Stimulated activated CD4-positive, alpha-beta T cell treated with anti-CD3 and anti-CD28 coated beads, Interleukin-1b, Interleukin-23, amount 100 ng/mL, for 48 hours (primary cell): ENCODE measurements at regions not wholly inside any gene's neighbourhood (a gene's known extent, or its start where the extent isn't known, plus 50 kb on each side); places are given as distances from the start of the nearest gene placed in this dataset.

Experiments used
- DNase-seq: peaks from one replicate; pipeline ENCODE4 v3.0.0-alpha.2; 2020

DNA sequence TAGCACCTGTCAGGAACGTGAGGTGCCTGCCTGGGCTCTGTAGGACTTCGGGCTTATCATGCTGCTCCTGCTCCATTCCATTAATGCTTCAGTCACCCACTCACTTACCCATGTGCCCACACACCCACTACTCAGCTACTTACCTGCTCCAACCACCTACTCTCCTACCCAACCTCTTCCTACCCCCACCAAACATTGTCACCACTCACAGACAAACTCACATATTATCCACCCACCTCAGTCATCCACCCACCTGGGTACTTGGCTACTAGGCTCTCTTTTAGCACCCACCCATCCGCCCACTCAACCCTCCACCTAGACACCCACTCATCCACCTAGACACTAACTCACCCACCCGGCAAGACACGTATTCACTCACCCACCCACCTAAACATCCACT lies 724.7 kb upstream of the RAB6C start:
- no peak for DNase-seq

DNA sequence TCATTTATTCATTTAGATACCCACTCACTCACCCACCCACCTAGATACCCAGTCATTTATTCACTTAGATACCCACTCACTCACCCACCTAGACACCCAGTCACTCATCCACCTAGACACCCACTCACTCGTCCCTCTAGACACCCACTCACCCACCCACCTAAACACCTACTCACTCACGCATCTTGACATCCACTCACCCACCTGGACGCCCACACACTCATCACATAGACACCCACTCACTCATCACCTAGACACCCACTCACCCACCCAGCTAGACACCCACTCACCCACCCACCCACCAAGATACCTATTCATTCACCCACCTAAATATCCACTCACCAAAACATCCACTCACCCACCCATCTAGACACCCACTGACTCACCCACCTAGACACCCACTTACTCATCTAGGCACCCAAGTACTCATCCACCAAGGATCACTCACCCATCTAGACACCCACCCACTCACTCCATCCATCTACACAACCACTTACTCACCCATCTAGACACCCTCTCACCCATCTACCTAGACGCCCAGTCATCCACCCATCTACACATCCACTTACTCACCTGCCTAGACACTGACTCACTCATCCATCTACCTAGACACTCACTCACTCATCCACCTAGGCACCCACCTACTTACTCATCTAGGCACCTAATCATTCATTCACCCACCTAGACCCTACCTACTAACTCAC lies 723.7 kb upstream of the RAB6C start:
- DNase-seq: peak; percentile 15

DNA sequence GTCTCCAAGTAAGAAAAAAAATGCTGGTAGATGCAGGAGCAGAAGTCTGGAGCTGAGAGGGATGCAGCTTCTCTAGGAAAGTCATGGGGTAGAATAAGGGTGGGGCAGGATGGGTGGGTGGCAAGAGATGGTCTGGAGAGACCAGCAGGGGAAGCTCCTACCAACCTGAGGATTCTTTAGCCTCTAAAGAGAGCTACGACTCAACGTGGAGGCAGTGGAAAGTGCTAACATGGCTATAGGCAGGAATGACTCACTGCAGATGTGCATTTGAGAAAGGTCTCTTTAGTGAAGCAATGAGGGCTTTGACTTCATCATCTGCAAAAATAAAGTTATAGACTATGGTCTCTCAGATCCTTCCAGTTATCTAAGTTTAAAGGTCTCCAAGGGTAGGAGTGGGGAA lies 722.8 kb upstream of the RAB6C start:
- DNase-seq: no peak

DNA sequence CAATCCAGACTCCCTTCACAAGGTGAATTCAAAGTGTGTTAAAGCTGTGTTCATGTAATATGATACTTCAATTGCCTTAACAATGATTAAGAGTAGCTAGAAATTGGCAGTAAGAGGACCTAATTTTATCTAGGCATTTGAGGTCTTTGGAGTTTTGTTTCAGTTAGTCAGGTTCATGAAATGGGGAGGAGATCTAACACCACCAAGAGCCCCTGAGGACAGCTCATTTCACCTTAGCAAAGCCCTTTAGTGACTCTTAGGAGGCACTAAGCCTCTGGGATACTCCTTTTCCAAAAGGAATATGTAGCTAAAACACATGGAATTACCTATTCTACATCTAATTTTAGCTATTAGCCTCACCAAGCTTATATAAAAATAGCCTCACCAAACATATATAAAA lies 716.5 kb upstream of the RAB6C start:
- DNase-seq: no peak

DNA sequence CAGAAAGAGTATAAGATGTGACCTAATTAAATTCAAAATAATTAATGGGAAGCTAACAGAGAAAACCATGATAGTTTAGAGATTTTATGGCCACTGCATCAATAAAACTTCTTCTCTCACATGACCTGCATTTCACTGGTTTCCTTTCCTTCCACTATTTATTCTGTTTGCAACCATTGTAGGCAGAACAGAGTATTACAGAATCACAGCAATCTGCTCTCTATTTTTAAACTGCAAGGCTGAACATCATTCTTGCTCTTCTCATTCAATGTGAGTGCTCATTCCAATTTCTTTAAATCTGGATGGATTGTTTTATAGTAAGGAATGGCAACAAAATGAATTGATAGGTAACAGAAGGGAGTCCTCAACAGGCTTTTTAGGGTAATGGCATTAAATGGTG lies 715.5 kb upstream of the RAB6C start:
- DNase-seq: no peak

DNA sequence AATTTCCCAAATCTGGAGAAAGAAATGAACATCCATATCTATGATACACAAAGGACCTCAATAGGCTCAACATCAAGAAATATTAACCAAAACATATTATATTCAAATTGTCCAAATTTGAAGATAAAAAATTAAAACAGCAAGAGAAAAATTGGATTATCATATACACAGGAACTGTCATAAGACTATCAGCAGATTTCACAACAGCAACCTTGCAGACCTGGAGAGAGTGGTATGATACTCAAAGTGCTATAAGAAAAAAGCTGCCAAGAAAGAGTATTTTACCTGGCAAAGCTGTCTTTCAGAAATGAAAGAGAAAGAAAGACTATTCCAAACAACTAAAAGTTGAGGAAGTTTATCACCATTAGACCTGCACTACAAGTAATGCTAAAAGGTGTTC lies 711.9 kb upstream of the RAB6C start:
- no peak for DNase-seq

DNA sequence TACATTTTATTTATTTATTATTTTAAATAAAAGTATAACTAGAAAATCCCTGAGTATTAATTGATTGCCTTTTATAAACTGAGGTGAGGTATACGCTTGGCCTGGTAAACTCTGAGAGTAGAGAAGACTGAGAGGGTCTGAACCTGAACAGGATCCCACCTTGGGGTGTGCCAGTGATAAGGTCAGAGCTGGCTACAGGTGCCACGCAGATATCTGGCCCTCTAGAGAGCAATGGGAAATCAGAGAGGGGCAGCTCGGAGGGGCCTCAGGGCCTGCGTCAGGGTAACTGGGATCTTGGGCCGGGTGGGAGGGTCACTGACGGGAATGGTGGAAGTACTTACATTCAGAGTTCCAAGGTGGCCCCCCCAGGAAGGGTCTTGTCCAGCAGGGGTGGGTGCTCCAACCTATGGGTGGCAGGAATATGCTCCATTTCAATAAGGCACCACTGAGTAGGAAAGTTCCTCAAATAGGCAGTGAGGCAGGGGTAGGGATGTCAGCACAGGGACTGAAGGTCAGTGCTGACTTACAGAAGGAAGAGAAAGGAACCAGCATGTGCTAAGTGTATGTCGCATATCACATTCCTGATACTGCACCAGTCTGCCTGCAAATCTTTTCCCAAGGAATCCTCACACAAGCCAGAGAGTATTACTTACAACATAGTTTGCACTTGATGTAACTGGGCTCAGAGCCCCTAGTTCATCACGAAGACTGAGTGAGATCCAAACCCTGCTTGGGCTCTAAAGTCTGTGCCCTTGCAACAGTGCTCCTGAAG lies 706.0 kb upstream of the RAB6C start:
- no peak for DNase-seq

DNA sequence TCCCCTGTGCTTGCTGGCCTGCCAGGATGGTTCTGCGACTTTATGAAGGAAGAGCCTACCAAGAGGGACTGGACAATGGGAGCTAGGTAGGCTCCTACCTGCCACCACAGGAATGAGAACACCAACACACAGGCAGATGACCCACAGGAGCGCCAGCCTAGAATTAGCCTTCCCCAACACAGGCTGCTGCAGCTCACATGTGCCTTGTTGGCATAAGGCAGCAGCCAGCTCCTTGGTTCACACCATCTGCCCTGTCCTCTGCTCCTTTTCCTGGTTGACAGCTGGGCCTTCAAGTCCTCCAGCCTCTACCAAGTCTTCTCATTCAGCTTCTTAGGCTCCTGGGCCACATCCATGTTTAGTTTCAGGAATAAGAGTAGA lies 705.4 kb upstream of the RAB6C start:
- DNase-seq: no peak

DNA sequence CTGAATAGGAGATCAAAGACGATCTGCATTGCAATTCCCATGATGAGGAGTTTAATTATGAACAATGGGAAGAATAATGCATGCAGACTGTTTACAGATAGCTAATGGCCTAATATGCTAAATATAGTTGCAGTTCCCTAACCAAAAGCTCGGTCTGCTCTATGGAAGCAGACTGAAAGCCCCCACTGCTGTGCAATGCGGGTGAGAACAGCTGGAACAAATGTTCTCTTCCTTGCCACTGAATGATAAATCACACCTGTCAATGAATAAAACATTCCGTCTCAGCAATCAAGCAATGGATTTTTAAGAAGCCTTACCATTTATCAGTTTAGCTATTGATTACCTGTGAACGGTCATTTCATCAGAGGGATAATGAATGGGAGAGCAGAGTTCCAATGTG lies 704.5 kb upstream of the RAB6C start:
- DNase-seq: no peak

DNA sequence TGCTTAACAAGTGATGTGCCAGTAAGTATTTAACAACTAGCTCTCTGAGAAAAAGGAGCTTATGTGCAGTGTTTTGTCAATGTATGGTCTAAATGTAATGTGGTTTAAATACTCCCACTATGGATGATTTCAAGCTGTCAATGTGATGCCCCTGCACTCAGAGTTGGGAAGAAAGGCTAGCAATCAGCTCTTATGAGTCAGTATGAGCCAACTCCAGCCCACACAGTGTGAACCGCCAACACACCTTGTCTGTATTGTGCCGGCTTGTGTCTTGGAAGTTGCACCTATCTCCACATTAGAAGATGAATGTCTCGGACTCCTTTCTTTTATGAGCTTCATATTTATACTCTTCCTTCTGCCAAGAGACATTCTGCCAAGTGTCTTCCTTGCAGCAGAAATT lies 703.8 kb upstream of the RAB6C start:
- DNase-seq: no peak

DNA sequence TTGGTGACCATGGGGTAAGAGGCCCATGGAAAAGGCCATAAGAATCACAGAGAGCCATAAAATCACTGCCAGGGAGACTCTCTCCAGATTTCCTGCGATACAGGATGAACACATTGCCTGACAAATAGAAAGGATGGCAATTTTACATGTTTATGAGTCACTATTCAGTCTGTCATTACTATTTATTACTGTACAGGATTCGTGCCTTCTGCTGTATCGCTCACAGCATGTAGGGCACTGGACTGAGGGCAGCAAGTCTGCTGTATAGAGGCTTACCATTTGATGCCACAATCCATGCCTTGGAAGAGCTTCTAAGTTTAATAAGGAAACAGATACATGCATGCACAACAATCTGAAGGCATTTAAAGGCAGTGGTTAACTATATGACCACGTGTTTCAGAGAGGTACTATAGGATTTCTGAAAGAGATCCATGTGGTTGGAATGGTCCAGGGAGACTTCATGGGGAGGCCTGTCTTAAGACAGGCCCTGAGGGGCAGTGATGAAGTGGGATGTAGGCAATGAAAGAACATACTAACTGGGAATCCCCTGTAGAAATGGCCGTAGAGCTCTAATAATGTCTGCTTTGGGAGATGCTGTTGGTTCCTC lies 702.4 kb upstream of the RAB6C start:
- no peak for DNase-seq

DNA sequence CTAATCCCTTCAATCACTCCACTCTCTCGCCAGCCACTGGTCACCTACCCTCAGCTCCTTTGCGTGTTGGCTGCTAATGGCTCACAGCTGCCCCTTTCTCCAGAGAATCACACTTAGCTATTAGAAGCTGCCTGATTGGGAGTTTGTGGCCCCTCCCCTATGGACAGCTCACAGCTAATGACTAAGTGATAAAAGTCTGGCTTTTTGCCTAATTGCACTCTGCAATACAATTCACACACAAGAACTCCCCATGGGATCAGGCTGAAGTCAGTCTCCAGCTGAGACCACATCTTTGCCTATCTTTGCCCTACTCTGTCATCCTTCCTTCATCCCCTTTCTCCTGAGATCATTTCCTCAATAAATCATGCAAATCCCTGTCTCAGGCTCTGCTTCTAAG lies 701.9 kb upstream of the RAB6C start:
- DNase-seq: no peak

DNA sequence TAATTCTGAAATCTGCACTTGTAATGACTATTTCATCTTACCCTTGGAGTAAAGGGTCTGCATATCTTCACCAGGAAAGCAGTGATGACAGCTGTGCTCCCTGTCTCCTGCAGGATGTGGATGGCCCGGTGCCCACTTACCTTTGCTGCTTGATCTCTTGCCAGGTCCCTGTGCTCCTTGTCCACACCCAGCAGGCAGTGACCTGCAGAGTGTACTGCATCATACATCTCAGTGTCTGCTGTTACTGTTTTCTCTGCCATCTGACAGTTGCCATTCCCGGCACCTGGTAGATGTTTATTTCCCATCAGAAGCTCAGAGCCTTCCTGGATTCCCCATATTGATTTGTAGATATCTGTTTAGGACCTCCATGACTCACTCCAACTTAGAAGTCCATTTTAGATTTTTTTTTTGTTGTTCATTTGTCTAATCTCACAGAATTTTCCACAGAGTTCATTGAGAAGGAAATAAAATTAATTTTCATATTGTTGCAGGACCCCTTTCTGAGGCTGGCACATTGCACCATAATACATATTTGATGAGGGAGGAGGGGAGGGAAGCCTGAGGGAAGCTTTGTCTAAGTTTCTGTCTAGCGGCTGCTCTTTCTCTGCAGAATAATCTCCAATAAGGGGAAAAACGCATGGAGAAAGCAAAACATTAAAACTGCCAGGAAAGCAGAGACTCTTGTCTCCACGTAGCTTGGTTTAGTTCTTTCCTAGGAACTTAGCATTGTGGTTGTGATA lies 697.5 kb upstream of the RAB6C start:
- no peak for DNase-seq

DNA sequence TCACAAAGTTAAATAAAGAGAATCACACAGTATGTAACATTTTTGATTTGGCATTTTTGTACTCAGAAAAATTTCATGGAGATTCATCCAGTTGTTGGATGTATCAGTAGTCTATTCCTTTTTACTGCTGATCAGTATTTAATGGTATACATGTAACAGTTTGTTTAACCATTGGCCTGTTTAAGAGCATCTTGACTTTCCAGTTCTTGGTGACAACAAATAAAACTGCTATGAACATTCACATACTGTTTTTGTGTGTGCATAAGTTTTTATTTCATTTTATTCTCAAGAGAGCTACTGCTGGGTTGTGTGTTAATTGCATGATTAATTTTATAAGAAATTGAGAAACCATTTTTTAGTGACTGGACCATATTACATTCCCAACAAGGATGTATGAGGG lies 694.5 kb upstream of the RAB6C start:
- no peak for DNase-seq

DNA sequence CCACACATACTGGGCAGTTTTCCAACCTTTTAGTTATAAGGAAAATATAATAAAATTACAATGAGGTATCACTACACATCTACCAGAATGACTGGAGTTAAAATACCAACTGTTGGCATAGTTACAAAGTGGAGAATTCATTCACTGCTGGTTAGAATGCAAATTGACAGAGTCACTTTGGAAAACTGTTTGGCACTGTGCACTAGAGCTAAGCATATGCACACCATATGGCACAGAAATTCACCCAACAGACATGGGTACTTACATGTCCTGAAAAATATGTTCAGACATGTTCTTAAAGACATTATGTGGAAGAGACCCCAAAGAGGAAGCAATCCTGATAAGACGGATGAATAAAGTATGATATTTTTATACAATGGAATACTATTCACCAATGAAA lies 686.1 kb upstream of the RAB6C start:
- no peak for DNase-seq

DNA sequence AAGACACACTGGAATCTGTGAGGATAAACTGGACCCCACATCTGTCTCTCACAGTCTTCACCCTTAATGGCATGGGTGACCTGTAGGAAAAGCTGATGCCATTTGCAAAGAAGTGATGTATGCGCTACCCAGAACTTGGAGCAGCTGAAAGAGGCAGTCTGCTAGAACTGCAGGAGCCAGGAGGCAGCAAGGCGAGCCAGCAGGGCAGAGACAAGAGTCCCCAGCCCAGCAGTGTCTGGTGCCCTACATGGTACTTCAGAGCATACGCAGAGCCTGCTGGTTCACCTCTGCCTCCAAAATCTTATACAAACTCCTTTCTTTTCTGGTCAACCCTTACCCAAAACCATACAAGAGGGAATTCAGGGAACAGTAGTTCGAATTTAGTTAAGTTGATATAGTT lies 683.1 kb upstream of the RAB6C start:
- no peak for DNase-seq

DNA sequence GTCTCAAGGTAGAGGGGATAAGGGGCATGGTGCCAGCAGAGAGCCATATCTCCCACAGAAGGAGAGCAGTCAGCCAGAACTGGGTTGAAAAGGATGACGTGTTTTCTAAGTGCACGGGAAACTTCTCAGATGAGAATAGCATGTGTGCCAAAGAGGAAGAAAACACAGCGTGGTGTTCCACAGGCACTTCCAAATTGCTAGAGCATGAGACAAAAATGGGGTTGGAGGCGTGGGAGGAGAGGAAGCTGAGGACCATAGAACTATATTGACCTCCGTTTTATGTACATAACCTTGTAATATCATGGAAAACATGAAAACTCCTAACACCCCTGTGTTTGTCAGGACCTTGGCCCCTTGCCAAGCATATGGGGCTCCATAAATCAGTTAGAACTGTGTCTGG lies 682.7 kb upstream of the RAB6C start:
- no peak for DNase-seq

DNA sequence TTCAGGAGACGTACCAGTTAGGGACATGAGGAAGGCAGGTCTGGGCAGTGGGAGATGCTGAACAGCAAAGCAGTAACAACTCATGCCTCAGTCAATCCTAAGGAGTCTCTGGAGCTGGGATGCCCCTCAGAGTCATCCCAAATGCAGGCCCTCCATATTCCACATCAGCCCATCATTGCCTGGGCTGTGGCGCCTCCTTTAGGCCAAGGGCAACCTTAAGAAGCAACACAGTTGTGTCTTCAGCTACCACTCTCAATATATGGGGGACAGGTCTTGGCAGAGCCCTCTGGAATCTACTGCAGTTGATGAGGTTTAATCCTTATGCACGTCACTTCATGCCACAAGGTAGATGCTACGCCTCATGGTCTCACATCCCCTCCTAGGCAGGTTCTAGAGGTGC lies 682.0 kb upstream of the RAB6C start:
- DNase-seq: no peak

DNA sequence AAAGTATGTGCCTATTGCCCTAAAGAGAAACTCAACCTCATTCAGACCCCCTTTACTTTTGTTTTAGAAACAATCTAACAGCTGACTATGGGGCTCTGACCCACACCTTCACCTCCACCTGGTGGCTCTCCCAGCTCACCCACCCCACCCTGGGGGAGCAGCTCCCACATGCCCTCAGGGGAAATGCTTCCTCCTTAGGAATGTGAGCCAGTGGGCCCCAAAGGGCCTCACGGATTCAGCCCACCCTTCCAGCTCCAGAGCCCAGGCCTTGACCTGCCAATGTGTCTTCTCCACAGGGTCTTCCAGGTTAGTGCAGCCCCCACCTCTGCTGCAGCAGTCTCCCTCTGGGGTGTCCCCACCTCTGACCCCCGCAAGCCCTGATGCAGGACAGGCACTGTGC lies 680.1 kb upstream of the RAB6C start:
- DNase-seq: no peak

DNA sequence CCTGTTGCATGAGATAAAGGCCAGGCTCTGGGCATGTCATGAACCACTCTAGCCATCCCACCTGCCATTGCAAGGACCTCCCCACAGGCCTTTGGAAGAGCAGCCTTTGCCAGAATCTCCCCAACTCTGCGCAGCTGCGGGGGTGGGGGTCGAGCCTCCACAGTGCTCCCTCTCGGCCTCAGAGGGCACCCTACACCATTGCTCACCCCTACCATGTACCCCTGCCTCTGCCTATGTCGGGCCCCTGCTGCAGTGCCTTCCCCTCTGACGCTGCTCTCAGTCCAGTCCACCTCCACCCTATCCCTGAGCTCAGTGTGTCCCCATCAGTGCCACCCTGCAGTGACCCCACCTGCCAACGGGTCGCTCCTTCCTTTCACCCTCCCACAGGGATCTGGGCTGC lies 679.7 kb upstream of the RAB6C start:
- no peak for DNase-seq

DNA sequence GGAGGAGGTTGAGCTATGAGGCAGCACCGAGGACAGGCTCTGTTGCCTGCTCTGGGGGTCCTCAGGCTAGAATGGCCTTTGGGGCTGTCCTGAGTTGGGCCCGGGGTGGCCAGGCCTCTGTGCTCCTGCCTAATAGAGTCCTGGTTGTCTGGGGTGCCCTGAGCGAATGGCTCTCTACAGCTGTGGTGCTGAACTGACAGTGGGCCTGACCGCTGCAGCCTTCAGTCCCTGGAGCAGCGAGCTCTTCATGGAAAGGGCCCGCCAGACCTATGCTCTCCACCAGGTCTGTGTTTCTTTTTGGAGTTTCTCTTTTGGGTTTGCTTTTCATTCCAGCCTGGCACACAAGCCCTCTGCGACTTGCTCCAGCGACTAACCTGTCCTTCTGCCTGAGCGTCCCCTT lies 679.0 kb upstream of the RAB6C start:
- DNase-seq: no peak

DNA sequence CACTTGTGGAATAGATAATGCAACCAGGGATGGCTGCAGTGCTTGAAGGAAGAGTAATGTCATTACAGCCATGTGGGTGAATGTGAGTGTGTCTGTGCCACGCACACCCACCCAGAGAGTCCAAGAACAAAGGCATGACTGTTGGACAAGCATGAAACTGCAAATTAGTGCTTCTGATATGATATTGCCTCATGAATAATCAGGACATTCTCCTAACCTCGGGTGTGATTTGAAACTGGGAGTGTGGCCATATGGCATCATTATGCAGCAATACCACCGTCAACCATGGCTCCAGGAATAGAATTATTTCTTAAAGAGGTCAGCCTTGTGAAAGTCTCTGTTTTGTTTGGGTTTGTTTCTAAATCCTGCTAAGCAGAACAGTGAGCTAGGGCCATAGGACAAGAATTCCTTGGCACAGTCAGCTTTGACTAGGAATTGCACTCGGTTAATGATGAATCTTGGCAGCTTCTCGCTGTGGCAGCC lies 678.0 kb upstream of the RAB6C start:
- DNase-seq: no peak

DNA sequence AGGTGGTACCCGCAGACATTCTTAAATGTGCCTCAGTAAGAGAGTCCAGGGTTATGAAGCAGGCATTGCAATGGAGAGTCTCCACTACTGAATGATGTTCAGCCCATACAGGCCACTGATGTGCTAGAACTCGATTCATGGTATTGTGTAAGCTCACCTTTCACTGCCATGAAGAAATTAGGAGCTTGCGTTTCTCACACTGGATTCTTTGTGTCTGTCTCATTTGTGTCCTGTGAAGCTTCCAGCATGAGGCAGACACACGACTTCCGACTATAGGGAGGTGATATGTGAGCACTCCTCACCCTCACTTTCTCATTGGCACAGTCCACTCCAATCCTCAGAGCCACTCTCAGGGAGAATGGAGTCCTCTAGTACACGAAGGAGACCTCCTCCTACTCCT lies 677.4 kb upstream of the RAB6C start:
- DNase-seq: no peak
